GM18499 (cell line): ENCODE measurements at regions not wholly inside any gene's neighbourhood (a gene's known extent, or its start where the extent isn't known, plus 50 kb on each side); places are given as distances from the start of the nearest gene placed in this dataset.

Experiments
- ATAC-seq: cut with Tn5 transposase; IDR thresholded peaks from one replicate; pipeline ENCODE4 v1.9.1; 2021; ENCODE audit warnings: moderate number of reproducible peaks; ENCODE audit not compliant: insufficient read depth, unreplicated experiment

GRCh38 chr7:155173905-155174304 lies 103.8 kb downstream of the HTR5A start:
- ATAC-seq = no peak

DNA sequence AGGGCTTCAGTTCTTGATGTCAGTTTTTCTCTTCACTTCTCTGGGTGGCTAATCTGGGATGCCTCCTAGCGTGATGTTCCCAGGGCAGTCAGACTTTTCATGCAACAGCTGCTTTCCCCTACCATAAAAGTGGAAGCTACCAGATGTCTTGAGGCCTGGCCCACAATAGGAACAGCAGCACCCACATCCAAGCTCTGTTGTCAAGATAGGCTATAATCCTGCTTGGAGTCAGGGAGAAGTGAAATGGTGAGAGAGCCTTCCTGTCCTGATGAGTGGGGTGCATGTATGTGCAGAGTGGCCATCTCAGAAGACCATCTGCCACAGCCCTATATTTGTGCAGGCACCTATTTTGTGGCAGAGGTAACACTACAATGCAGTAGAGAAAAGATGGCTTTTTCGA lies 108.0 kb downstream of the HTR5A start:
- no peak for ATAC-seq

DNA sequence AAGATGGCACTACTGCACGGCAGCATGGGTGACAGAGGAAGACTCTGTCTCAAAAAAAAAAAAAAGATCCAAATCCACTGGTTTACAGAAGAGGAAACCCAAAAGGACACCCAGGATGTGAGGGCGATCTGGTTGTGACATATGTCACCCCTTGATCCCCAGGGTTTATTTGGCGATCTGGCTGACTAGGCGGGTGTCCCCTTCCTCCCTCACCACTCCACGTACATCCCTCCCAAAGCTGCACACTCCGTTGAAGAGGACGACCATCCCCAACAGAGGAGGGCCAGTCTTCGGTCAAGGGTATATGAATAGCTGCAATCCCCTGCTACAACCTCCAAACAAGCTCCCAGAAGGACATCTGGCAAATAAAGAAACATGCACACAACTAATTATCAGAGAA lies 111.6 kb downstream of the HTR5A start:
- no peak for ATAC-seq

DNA sequence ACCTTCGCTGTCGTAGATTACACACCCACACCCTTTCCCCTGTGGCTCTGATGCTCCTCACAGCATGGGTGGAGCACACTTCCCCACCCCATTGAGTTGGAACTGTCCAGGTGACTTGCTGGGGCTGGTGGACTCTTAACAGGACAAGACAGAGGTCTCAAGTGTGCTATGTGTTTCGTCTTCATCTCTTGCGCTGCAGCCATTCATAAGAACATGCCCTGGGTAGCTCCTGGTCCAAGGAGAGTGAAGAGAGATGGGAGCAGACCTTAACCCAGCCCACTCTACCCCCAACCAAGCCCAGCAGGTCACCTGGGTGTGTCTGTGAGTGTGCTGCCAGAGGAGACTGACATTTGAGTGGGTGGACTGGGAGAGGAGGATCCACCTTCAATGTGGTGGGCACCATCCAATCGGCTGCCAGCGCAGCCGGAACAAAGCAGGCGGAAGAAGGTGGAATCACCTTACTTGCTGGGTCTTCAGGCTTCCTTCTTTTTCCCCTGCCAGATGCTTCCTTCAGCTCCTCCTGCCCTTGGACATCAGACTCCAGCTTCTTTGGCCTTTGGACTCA lies 112.4 kb downstream of the HTR5A start:
- no peak for ATAC-seq

DNA sequence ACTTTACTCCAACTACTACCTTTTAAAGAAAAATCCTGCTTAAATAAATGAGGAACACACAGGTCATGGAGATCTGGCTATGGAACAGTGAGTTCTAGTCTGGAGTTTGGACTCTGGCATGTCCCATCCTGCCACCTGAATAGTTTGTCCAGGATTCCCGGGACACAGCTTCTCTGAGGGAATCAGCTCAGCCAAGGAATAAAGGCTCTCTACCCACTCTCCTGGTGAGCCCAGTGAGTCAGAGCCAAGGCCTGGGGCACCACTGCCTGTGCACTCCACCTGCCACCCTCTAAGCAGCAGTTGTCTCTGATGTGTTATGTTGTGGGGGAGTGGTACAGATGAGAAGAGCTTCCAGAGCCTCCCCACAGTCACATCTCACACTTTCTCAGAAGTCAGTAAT lies 113.5 kb downstream of the HTR5A start:
- ATAC-seq = no peak

- no peak for ATAC-seq
Observed at GRCh38 chr7:155184923-155185322, 112.8 kb upstream of the INSIG1 start.

DNA sequence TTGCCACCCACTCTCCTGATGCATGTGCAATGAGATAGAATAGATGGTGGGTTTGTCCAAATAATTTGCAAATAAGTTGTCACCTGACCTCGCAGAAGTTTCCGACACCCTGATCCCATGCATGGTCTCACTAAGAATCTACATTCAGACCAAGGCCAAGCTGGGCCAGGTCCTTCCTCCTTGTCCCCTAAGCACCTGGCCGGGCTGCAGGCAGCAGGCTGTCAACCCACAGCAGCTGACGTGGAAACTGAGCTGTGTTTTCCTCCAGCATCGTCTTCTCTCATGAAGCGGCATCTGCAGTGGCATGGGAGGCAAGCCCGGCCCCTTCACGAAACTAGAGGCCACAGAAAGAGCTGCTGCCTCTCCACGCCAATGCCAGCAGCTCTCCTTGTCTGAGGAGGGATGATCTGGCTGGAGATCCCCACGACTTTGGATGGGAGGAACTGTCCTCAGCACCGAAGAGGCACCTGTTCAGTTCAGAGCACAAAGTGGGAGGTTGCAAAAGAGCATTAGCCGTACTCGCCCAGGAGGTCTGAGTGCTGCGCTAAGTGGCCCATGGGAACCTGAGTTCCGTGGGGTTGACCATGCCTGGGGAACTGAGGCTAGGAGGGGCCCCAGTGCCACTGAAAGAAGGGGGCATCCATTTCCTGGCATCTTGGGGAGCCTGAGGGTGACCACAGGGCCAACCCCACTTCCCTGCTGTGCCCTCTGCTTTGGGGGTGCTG lies 110.5 kb upstream of the INSIG1 start:
- ATAC-seq = no peak

DNA sequence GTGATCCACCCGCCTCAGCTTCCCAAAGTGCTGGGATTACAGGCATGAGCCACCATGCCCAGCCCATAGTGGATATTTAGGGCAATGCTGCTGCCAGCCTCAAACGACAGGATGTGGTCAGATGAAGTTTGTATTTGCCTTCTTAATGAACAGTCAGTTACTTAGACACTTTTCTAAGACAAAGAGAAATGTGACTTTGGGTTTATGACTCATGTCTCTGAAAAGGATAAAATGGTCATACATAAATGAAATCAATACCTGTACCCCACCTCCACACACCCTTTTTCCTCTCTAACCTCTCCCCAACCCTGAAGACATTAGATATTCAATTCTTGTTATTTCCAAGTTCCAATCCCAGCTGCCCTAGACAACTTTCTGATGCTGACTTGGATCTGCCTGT lies 109.3 kb upstream of the INSIG1 start:
- no peak for ATAC-seq

DNA sequence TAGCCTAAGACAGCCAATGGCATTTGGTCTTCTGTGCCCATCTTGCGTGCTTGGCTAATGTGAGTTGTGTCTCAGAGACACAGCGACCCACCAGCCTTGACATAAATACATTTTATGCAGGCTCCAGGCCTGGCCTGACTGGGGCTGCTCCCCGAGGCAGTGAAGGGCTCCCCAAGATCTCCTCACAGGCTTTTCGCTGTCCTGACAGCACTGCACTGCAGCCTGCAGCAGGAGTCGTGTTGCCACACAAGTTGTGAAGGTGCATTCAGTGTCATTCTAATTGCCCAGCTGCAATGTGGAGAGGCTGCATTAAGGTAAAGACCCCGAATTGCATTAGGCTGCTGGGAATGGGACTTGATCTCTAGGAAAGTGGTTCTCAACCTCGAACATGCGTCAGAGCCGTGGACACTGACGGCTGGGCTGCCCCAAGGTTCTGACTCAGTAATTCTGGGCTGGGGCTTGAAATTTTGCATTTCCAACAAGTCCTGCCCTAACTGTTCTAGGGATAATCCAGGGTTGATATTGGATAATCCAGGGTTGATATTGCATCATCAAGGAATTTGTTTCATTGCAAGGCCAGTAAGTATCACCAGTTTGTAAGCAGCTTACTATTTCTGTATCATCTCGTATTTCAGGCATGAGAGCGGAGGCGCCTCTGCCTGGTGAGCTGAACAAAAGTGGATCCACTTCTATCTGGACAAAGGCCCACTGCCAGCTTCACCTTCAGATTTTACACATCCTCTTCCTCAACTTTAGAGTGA lies 108.7 kb upstream of the INSIG1 start:
- no peak for ATAC-seq

DNA sequence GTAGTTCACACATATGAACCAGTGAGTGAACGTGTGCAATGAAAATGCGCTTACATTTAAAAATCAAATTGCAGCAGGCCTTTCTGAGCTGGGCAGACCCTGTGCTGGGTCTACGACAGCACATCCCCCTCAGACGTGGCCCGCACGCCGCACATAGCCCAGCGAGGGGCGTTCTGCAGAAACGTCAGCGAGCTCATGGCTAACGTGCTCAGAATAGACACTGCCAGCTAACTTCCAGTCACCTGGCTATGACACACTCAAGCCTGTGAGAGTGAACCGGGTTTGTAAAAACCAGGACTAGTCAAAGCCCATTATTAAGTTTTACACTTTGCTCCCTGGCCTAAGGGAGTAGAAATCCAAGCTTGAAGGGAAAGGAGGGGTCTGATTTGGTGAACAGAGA lies 108.1 kb upstream of the INSIG1 start:
- no peak for ATAC-seq

- no peak for ATAC-seq
Observed at GRCh38 chr7:155190688-155191087, 107.0 kb upstream of the INSIG1 start.

DNA sequence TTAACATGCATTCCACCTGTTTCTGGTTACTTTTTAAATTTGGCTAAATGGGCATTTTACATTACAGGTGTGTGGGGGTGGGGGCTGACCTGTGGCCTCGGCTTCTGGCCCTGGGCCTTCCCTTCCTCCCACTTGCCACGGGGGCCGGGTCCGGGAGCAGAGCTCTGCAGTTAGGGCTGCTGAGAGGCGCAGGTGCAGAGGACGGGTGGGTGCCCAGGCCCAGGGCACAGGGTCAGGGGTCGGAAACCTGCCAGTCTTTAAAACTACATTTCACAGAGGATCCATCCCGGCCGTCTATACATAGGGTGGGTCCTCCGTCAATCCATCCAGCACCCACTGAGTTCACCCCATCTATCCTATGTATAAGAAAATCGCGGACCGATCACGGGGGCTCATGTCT lies 106.5 kb upstream of the INSIG1 start:
- no peak for ATAC-seq

- no peak for ATAC-seq
Observed at GRCh38 chr7:155191901-155192478, 105.7 kb upstream of the INSIG1 start.

- ATAC-seq = no peak
Observed at GRCh38 chr7:155192961-155193640, 104.6 kb upstream of the INSIG1 start.

DNA sequence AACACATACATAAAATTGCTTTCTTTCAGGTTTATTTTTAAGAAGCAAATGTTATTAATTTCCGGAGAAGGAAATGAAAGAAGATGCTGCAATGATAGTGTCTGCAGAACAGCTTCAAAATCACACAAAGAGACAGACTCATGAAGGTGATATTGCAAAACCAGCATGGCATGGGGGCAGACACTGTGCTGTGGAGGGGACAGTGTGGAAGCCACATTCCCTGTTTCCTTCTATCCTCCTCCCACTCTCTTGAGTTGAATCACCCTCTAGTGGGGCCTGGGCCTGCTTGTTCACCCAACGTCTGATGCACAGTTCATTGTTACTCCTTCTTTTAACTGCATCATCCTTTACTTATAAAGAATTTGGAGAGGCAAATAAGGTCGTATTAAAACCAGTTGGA lies 104.0 kb upstream of the INSIG1 start:
- no peak for ATAC-seq

DNA sequence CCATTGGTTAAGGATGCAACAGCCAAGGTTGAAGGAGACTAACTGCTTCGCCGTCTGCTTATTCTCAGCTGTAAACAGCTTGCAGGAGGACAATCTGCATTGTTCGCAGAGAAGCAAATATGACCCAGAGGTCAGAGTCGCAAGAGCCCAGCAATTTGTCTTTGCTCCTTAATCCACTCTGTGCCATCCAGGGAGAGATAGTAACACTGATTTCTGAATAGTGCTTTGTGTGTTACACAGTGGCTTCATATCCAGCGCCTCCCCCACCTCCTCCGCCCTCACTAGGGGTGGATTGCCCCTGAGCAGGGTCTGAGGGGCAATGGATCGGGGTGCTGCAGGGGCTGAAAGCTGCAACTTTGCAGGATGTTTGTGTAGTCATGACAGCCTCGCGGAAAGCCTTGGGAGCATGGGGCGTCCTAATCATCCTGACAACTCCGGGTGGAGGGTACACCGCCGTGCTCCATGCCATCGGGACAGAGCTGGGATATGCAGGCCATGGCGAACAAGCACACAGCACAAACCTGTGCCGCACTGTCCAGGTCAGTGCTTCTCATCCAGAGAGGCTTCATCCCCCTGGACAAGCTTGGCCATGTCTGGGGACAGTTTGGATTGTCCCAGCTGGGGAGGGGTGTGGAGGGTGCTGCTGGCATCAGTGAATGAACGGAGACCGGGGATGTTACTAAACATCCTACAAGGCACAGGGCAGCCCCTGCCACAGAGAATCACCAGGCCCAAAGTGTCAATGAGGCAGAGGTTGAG lies 103.1 kb upstream of the INSIG1 start:
- no peak for ATAC-seq

- no peak for ATAC-seq
Observed at GRCh38 chr7:155195939-155196523, 101.6 kb upstream of the INSIG1 start.

- no peak for ATAC-seq
Observed at GRCh38 chr7:155198196-155198892, 99.3 kb upstream of the INSIG1 start.
